GM19452 (cell line): ENCODE measurements at regions not wholly inside any gene's neighbourhood (a gene's known extent, or its start where the extent isn't known, plus 50 kb on each side); places are given as distances from the start of the nearest gene placed in this dataset.

ENCODE experiments used
- ATAC-seq: cut with Tn5 transposase; IDR thresholded peaks from one replicate; pipeline ENCODE4 v1.9.1; 2021; ENCODE audit not compliant: unreplicated experiment

GRCh38 chr5:6831678-6832671 is 118.7 kb downstream of the TENT4A start:
- no peak for ATAC-seq

- ATAC-seq: no peak
Observed at GRCh38 chr5:6832994-6833393, 119.8 kb downstream of the TENT4A start.

GRCh38 chr5:6833406-6833805 is 120.2 kb downstream of the TENT4A start:
- no peak for ATAC-seq

DNA sequence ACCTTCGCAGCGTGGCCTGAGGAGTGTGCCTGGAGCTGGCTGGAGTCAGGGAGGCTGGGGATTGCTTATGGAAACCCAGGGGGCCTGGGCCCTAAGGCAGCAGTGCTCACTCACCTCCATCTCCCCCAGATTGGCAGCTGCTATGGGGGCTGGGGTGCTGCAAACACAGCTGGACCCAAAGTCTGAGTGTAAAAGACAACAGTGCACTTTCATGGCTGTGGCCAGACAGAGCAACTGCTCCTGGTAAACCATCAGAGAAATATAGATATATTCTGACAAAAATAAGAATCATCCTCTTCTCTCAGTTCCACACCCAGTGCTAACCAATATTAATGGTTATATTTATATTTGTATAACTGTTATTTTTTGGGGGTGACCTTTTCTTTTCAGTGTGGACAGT is 123.9 kb downstream of the TENT4A start:
- no peak for ATAC-seq

DNA sequence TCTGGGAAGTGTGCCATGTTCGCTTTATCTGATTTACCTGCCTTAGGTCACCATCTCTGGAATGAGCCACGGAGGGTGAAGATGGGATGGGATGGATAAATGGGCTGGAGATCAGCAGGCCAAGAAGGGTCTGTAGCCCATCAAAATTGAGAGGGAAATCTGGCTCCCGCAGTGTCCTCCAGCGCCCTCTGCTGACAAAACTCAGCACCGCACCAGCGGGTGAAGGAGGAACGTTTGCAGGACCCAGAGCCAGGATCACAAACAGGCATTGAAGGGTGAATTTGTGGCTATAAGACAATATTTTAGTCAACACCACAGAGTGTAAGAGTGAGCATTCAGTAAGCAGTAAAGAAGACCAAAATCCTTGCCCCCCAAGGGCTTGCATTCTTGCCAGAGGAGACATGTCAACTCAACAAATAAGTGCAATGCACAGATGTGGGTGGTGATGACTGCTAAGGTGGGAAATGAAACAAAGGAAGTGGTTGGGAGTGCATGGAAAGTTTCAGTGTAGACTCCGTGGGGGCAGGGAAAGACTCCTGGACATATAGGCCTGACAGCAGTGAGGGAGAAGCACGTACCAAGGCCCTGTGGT is 124.4 kb downstream of the TENT4A start:
- no peak for ATAC-seq

- no peak for ATAC-seq
Observed at GRCh38 chr5:6838736-6839135, 125.5 kb downstream of the TENT4A start.

DNA sequence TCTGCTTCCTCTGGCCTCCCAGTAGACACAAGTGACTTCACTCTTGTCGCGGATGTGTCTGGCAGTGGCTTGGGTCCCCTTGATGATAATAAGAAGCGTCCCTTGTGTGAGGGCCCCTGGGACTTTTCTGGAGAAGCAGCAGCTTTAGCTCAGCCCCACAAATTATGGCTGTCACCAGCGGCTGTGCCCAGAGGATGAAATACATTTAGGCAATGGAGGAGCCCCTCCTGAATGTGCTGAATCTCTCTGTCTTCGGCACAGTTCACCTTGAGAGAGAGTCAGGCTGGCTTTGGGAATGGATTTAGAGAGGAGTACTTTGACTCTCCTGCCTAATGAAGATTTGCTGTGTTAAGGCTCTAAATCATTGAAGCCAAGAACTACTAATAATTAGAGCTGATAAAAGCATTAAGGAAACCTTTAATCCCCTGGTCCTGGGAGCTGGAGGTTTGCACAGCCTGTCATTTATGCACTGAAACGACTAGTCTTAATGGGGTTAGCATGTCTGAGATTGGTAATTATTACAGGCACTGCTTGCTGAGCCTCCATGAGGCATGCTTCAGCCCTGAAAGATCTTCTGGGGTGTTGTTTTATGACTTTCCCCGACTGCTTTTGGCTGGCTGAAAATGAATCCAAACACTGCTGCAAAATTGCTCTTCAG is 127.0 kb downstream of the TENT4A start:
- ATAC-seq: no peak

DNA sequence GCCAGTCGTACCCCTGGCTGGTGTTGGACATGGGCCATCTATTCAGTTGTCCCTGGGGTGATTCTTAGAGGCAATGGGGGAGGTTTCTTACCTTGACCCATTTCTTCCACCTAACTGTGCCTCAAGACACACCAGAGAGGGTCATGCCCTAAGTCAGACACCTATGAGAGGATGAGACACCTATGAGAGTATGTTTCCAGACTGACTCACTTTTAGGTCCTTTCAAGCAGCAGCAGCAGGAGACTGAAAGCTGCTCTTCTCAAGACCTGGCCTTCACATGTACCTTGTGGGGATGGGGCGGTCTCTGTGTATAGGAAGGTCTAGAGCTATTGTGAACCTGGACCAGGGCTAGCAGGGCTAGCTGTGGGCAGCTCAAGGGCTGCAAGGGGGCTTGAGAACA is 130.1 kb downstream of the TENT4A start:
- ATAC-seq: no peak

- ATAC-seq: no peak
Observed at GRCh38 chr5:6843821-6844220, 130.6 kb downstream of the TENT4A start.

DNA sequence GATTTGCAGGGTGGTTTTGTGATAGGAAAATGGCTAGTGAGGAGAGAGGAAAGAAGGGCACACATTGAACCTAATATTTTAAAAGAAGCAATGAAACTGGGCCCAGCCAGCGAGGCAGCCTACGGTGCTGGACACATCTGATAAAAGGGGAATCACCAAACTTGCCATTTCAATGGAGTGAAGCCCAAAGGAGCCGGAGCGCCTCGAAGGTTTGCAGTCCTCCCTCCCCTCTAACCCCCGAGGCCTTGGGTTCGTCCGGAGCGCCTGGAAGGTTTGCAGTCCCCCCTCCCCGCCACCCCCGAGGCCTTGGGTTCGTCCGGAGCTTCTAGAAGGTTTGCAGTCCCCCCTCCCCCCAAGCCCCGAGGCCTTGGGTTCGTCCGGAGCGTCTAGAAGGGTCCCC is 132.6 kb downstream of the TENT4A start:
- ATAC-seq: no peak

GRCh38 chr5:6847870-6848269 is 134.6 kb downstream of the TENT4A start:
- no peak for ATAC-seq

- no peak for ATAC-seq
Observed at GRCh38 chr5:6849316-6850105, 136.3 kb downstream of the TENT4A start.

DNA sequence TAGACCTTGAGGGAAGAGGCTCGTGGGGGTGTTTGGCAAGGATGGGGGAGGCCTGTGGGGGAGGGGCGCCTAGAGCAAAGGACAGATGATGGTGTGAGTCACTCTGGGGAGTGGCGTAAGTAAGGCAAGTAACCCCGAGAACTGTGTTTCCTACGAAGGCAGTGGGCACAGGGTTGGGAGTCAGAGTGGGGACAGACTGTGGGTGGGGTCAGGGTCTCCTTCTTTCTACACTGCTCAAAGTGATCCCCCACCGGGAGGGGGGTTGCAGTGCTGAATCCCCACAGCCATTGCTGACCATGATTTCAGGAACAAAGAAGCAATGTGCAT is 136.8 kb downstream of the TENT4A start:
- no peak for ATAC-seq

DNA sequence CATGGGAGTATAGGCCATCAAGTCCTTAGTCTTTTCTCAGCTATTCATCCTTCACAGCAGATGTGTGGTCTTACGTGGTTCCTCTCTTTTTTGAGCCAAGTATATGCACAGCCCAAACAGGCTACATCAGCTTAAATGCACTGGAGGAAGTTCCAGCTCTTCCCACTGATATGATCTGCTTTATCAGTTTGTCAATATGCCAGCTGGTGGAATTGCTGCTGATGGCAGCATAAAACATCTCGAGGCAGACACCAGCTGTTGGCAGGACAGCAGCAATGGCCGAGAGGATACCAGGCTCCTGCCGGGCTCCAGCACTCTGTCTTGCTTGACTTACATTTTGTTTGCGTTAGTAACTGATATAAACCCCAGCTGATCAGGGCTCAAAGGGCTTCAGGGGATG is 143.4 kb downstream of the TENT4A start:
- no peak for ATAC-seq

GRCh38 chr5:6858419-6858818 is 145.2 kb downstream of the TENT4A start:
- no peak for ATAC-seq

- ATAC-seq: no peak
Observed at GRCh38 chr5:6859023-6859422, 145.8 kb downstream of the TENT4A start.

DNA sequence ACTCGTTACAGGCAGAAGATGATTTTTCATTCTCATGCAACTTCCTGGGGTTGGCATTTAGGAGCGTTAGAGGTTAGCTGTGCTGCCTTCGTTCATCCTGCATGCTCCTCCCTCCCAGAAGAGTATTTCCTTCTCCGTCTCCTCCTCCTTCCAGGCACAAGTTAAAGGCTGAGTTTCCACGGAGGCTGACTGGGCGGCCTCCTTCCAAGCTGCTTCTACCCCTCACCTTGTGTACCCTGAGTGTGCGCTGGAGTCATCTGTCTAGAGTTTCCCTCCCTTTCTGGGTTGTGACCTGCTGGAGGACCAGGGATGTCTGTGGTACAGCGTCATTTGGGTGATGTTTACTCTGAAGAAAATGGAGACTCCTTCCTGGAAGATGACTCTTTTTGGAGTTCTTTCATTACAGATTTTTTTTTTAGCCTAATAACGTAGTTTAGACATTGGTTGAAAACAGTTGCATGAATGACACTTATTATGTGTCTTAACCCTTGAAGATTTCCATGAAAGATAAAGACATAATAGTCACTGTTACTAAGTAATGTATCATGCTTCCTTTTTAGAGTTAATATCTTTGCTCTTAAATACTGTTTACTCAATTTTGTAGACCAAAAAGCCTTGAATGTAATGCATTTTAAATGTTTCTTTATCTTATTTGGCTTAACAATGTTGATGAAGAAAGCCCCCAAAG is 146.9 kb downstream of the TENT4A start:
- no peak for ATAC-seq

DNA sequence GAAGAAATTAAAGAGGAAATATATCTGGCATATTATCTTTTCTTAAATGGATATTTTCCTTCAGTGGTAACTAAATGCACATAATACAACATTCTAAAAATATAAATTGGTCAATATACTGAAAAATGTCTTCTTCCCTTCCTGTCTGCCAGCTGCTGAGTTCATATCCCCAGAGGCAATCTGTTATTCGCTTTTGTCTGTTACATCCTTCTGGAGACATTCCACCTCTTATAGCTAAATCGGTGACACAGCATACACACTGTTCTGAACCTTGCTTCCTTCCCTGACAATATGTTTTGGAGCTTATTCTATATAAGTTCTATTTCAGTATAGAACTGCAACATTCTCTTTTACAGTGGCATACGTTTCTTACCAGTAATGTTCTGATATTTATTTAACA is 147.8 kb downstream of the TENT4A start:
- ATAC-seq: no peak

DNA sequence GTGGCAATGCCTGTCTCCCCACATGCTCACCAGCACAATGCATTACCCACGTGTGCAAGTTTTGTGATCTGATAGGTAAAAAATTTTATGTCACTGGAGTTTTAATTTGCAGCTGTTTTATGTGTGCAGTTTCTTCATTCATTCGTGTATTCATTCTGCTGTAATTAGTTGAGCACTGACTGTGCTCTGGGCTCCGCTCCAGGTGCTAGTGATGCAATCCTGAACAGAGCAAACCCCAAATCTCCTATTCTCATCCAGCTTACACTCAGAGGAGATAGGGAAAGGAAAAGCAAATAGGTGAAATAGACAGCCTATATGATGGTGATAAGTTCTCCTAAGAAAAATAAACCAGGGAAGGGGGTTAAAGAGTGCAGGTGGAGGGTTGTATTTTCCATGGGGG is 148.4 kb downstream of the TENT4A start:
- ATAC-seq: no peak

DNA sequence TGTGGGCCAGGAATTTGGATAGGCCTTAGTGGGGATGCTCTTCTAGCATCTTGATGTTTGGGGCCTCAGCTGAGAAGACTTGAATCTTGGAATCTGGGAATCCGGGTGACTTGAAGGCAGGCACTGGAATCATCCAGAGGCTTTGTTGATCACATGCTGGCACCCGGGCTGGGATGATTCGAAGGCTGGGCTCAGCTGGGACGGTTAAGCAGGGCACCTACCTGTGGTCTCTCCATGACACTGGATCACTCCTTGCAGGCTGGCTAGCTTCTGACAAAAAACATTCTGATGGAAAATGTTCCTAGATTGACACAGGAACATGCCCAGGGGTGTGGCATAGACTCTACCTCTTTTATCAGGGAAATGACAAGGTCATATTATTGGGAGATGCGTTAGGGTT is 149.1 kb downstream of the TENT4A start:
- ATAC-seq: no peak

GRCh38 chr5:6867712-6868111 is 154.5 kb downstream of the TENT4A start:
- no peak for ATAC-seq
